HG03378 (cell line): ENCODE measurements at regions not wholly inside any gene's neighbourhood (a gene's known extent, or its start where the extent isn't known, plus 50 kb on each side); places are given as distances from the start of the nearest gene placed in this dataset.
"Not testable (repeated sequence)": the region's sequence is repeated elsewhere in the genome, so short reads cannot be mapped to it uniquely, and the experiment has no call there.

Experiments used
- ATAC-seq: cut with Tn5 transposase; IDR thresholded peaks from one replicate; pipeline ENCODE4 v1.9.1; 2021; ENCODE audit warnings: mild to moderate bottlenecking, moderate library complexity; ENCODE audit not compliant: unreplicated experiment

GRCh38 chr3:26763723-26764122, 141.2 kb downstream of the LRRC3B start:
- ATAC-seq = no peak

- no peak for ATAC-seq
Observed at GRCh38 chr3:26766031-26766430, 143.5 kb downstream of the LRRC3B start.

- ATAC-seq = no peak
Observed at GRCh38 chr3:26768068-26768651, 145.6 kb downstream of the LRRC3B start.

- no peak for ATAC-seq
Observed at GRCh38 chr3:26799679-26800317, 177.2 kb downstream of the LRRC3B start.

GRCh38 chr3:26807272-26807671, 184.7 kb downstream of the LRRC3B start:
- ATAC-seq = no peak

- no peak for ATAC-seq
Observed at GRCh38 chr3:26825454-26825853, 202.9 kb downstream of the LRRC3B start.

- ATAC-seq = no peak
Observed at GRCh38 chr3:26827169-26827568, 204.6 kb downstream of the LRRC3B start.

- no peak for ATAC-seq
Observed at GRCh38 chr3:26838026-26838425, 215.5 kb downstream of the LRRC3B start.

- ATAC-seq = no peak
Observed at GRCh38 chr3:26839001-26839400, 216.4 kb downstream of the LRRC3B start.

GRCh38 chr3:26840272-26840870, 217.8 kb downstream of the LRRC3B start:
- no peak for ATAC-seq

GRCh38 chr3:26845194-26845593, 222.6 kb downstream of the LRRC3B start:
- no peak for ATAC-seq

GRCh38 chr3:26847680-26848079, 225.1 kb downstream of the LRRC3B start:
- ATAC-seq = no peak

GRCh38 chr3:26894443-26894842, 271.9 kb downstream of the LRRC3B start:
- ATAC-seq = no peak

GRCh38 chr3:26915208-26915607, 292.6 kb downstream of the LRRC3B start:
- no peak for ATAC-seq

GRCh38 chr3:26920646-26921478, 298.3 kb downstream of the LRRC3B start:
- no peak for ATAC-seq

GRCh38 chr3:26931896-26932295, 309.3 kb downstream of the LRRC3B start:
- ATAC-seq = no peak

- ATAC-seq = no peak
Observed at GRCh38 chr3:26932752-26933151, 310.2 kb downstream of the LRRC3B start.

GRCh38 chr3:26945480-26945879, 322.9 kb downstream of the LRRC3B start:
- ATAC-seq = not testable (repeated sequence)

- ATAC-seq = no peak
Observed at GRCh38 chr3:26960382-26960781, 337.8 kb downstream of the LRRC3B start.

- peak; percentile 98 for ATAC-seq
Observed at GRCh38 chr3:26962492-26963360, 340.2 kb downstream of the LRRC3B start.

- no peak for ATAC-seq
Observed at GRCh38 chr3:26963361-26963743, 340.8 kb downstream of the LRRC3B start.
